H1 (cell line): ENCODE measurements at regions not wholly inside any gene's neighbourhood (a gene's known extent, or its start where the extent isn't known, plus 50 kb on each side); places are given as distances from the start of the nearest gene placed in this dataset.

Source experiments
- BCL11A ChIP-seq, 2 experiments: IDR thresholded peaks; one replicate each; pipeline ENCODE4 v1.6.1; 2011; ENCODE audit warnings: low read depth in 2 of 2, low read length in 2 of 2, mild to moderate bottlenecking in 2 of 2
- CEBPB ChIP-seq: IDR thresholded peaks from 2 replicates; pipeline ENCODE4 v1.6.1; 2012; ENCODE audit warnings: low read depth, low read length
- CHD1 ChIP-seq: IDR thresholded peaks from 2 replicates; pipeline ENCODE4 v1.6.1; 2012; ENCODE audit warnings: low read depth, low read length, improper control_type of control experiment
- HDAC6 ChIP-seq: IDR thresholded peaks from one replicate; pipeline ENCODE4 v1.7.1; 2012; ENCODE audit warnings: low read depth, mild to moderate bottlenecking, inconsistent platforms, low read length, moderate library complexity
- KDM4A ChIP-seq: IDR thresholded peaks from one replicate; pipeline ENCODE4 v1.7.1; 2012; ENCODE audit warnings: low read depth, mild to moderate bottlenecking, moderate library complexity, low read length, inconsistent platforms; ENCODE audit not compliant: severe bottlenecking
- MAFK ChIP-seq: IDR thresholded peaks from 2 replicates; pipeline ENCODE4 v1.6.1; 2012; ENCODE audit warnings: low read depth, mild to moderate bottlenecking, improper control_type of control experiment, low read length
- MAX ChIP-seq: IDR thresholded peaks from 2 replicates; pipeline ENCODE4 v1.6.1; 2012; ENCODE audit warnings: inconsistent platforms
- RXRA ChIP-seq: IDR thresholded peaks from 2 replicates; pipeline ENCODE4 v1.6.1; 2011; ENCODE audit warnings: low read depth, mild to moderate bottlenecking, low read length, moderate library complexity; ENCODE audit not compliant: insufficient read depth
- SAP30 ChIP-seq: fragments of 300-600 bp; sonication (generic); IDR thresholded peaks from 2 replicates; pipeline ENCODE4 v1.7.1; 2012; ENCODE audit warnings: low read length, moderate library complexity, mild to moderate bottlenecking, inconsistent platforms; ENCODE audit not compliant: insufficient read depth, insufficient replicate concordance
- SIN3A ChIP-seq, 2 experiments: IDR thresholded peaks in 1 of 2; conservative IDR thresholded peaks in 1 of 2; 2 replicates each; pipeline ENCODE4 v1.6.1; 2011 to 2012; ENCODE audit warnings: low read length in 2 of 2, improper control_type of control experiment in 1 of 2, low read depth in 1 of 2, mild to moderate bottlenecking in 1 of 2
- SIX5 ChIP-seq: IDR thresholded peaks from 2 replicates; pipeline ENCODE4 v1.6.1; 2011; ENCODE audit warnings: mild to moderate bottlenecking, low read depth, low read length
- TAF1 ChIP-seq: IDR thresholded peaks from 2 replicates; pipeline ENCODE4 v1.6.1; 2011; ENCODE audit warnings: mild to moderate bottlenecking, low read depth, low read length
- TAF7 ChIP-seq: optimal IDR thresholded peaks from 2 replicates; pipeline ENCODE3; 2011; ENCODE audit warnings: low read depth, mild to moderate bottlenecking, inconsistent platforms, low read length, moderate library complexity, borderline replicate concordance
- TBP ChIP-seq: IDR thresholded peaks from 2 replicates; pipeline ENCODE4 v1.6.1; 2011; ENCODE audit warnings: low read depth, low read length, improper control_type of control experiment

DNA sequence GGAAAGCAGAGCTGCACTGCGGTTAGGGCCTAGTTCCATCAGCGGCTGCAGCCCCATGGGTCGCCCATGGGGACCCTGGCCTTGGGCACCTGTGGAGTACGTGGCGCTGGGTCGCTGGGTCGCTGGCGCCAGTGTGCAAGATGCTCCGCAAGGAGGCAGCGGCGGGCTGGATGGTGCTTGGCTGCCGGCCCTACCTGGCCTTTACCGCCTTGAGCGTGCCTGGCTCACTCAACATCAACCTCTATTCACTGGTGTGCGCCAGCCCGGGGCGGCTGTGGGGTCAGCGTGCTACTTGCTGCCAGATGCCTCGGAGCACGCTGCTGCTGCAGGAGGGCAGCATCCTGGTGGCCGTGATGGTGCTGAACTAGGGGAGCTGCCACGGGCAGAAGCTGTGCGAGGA, 85.1 kb upstream of the RHOU start (continued):
- 0 out of 2 replicates have a peak, but pooled peaks have one; percentile 27 for TF ChIP-seq RXRA
- TF ChIP-seq SIN3A (conservative IDR thresholded peaks at IDR 0.05 in 1 of 2, IDR thresholded peaks at IDR 0.05 in 1 of 2; ENCODE audit: low read depth in 1 of 2, low read length in 2 of 2) = no peak; a peak in 1 of 4 replicates
- no peak for TF ChIP-seq SIX5
- no peak for TF ChIP-seq BCL11A (IDR thresholded peaks at IDR 0.05; ENCODE audit: low read depth in 2 of 2, low read length in 2 of 2)
- no peak for TF ChIP-seq MAFK
- TF ChIP-seq HDAC6 = no peak
- TF ChIP-seq TBP = peak; percentile 64; the same call in 1 of the 2 replicates
- no peak for TF ChIP-seq TAF1
- TF ChIP-seq TAF7 = peak; percentile 51
- TF ChIP-seq SAP30 = no peak
- TF ChIP-seq CHD1 = no peak
- no peak for TF ChIP-seq KDM4A
- TF ChIP-seq MAX = peak; percentile 92
- TF ChIP-seq CEBPB = no peak
